Endodermal cell (in vitro differentiated cells): ENCODE measurements at regions not wholly inside any gene's neighbourhood (a gene's known extent, or its start where the extent isn't known, plus 50 kb on each side); places are given as distances from the start of the nearest gene placed in this dataset.

Experiments used
- DNase-seq: peaks from one replicate; pipeline ENCODE4 v3.0.0-alpha.2; 2017
- H3K27ac ChIP-seq: 2 replicates; pipeline ENCODE4 v1.5.1; 2013; ENCODE audit warnings: mild to moderate bottlenecking, low read depth, low read length, moderate library complexity
- H3K27me3 ChIP-seq: 2 replicates; pipeline ENCODE4 v1.6.1; 2013; ENCODE audit warnings: mild to moderate bottlenecking, low read length, moderate library complexity; ENCODE audit not compliant: insufficient read depth, control insufficient read depth, poor library complexity, severe bottlenecking
- H3K36me3 ChIP-seq: 2 replicates; pipeline ENCODE4 v1.7.0; 2013; ENCODE audit warnings: mild to moderate bottlenecking, low read length, moderate library complexity; ENCODE audit not compliant: control insufficient read depth, insufficient read depth
- H3K4me1 ChIP-seq: one replicate; pipeline ENCODE4 v1.7.0; 2013; ENCODE audit warnings: low read length; ENCODE audit not compliant: control insufficient read depth, insufficient read depth
- H3K4me3 ChIP-seq: 2 replicates; pipeline ENCODE4 v1.5.1; 2013; ENCODE audit warnings: mild to moderate bottlenecking, low read length, moderate library complexity
- H3K9ac ChIP-seq: 2 replicates; pipeline ENCODE4 v1.6.1; 2013; ENCODE audit warnings: mild to moderate bottlenecking, low read length, moderate library complexity; ENCODE audit not compliant: poor library complexity, severe bottlenecking; ENCODE audit errors: extremely low read depth
- H3K9me3 ChIP-seq: 2 replicates; pipeline ENCODE4 v1.6.1; 2013; ENCODE audit warnings: mild to moderate bottlenecking, low read length, moderate library complexity; ENCODE audit not compliant: control insufficient read depth
- H3K27ac Mint-ChIP-seq: 2 replicates; pipeline ENCODE4 v1.8.0; 2020; ENCODE audit warnings: mixed read lengths
- H3K27me3 Mint-ChIP-seq: 2 replicates; pipeline ENCODE4 v1.8.0; 2021; ENCODE audit warnings: mild to moderate bottlenecking, mixed read lengths; ENCODE audit not compliant: insufficient read depth
- H3K36me3 Mint-ChIP-seq: 2 replicates; pipeline ENCODE4 v1.8.0; 2020; ENCODE audit warnings: low read depth, mixed read lengths
- H3K4me1 Mint-ChIP-seq: 2 replicates; pipeline ENCODE4 v1.8.0; 2020; ENCODE audit warnings: mixed read lengths
- H3K4me3 Mint-ChIP-seq: 2 replicates; pipeline ENCODE4 v1.8.0; 2020; ENCODE audit warnings: mild to moderate bottlenecking, moderate library complexity, mixed read lengths
- H3K9me3 Mint-ChIP-seq: 2 replicates; pipeline ENCODE4 v1.8.0; 2020; ENCODE audit warnings: mild to moderate bottlenecking, mixed read lengths
- CTCF ChIP-seq: fragments of 200-600 bp; sonication (generic); conservative IDR thresholded peaks from 2 replicates; pipeline ENCODE4 v1.5.0; 2021; ENCODE audit warnings: antibody characterized with exemption, mild to moderate bottlenecking
- WGBS, 2 experiments: methylation state at CpG; one replicate each; pipeline versions ENCODE4 v1.1.5 to v1.1.7; 2013; ENCODE audit warnings: missing lambda C conversion rate in 2 of 2, mixed read lengths in 1 of 2; ENCODE audit not compliant: insufficient coverage in 1 of 2, insufficient read length in 1 of 2; 5-methylcytosine and 5-hydroxymethylcytosine counted together

GRCh38 chr14:21781543-21781942 is 107.9 kb upstream of the OR4E1 start:
- H3K4me1 ChIP-seq, result no peaks in the 10 kb centered on the region
- H3K9ac ChIP-seq, result no peak overlapping the region
- Mint-ChIP-seq H3K4me3 (no peak overlapping the region), H3K27me3 (peaks cover 2% of the 10 kb centered on the region), H3K4me1 (peaks cover 4% of the 10 kb centered on the region), H3K27ac (no peak overlapping the region), H3K9me3 (no peaks in the 10 kb centered on the region), H3K36me3 (no peaks in the 10 kb centered on the region)
- H3K27me3 ChIP-seq, result no peaks in the 10 kb centered on the region
- no peak overlapping the region for H3K27ac ChIP-seq
- no peak for DNase-seq
- no peak overlapping the region for H3K4me3 ChIP-seq
- H3K9me3 ChIP-seq, result no peaks in the 10 kb centered on the region
- no peaks in the 10 kb centered on the region for H3K36me3 ChIP-seq
- TF ChIP-seq CTCF, result no peak
- 93% methylated on average over 6 of the region's 6 CpGs; no CpG with 5 or more reads in 1 of the 2 experiments for WGBS, 2 experiments

DNA sequence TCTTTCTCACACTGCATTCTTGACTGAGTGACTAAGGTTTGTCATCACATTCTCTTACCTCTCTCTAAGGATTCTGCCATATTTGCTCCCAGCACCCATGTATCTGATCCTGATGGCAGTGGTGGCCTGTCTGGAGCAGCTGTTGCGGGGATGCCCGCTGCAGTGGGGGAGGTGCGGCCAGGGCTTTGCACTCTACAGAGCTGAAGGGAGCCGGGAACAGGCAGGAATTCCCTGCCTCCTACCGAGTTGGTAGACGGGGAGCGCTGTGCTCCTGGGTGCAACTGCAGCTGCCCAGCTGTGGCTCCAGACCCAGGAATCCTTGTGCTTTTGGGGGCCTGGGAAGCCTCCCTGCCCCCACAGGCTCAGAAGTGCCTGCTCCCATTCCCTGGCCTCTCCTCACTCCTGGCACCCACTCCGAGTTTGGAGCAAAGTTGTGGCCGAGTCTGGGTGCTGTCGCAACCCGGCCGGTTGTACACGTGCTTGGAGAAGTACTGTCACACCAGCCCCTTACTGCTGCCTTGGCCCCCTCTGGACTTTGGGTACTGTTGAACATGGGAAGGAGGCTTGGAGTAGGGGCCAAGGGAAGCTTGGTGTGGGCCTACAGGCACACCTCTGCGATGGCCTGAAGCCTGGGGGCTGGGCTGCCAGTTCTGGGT is 106.9 kb upstream of the OR4E1 start:
- Mint-ChIP-seq H3K9me3 (no peaks in the 10 kb centered on the region), H3K4me1 (peaks cover 4% of the 10 kb centered on the region), H3K27me3 (no peaks in the 10 kb centered on the region), H3K4me3 (no peak overlapping the region), H3K27ac (no peak overlapping the region), H3K36me3 (no peaks in the 10 kb centered on the region)
- no peak for TF ChIP-seq CTCF
- no peaks in the 10 kb centered on the region for H3K9me3 ChIP-seq
- H3K9ac ChIP-seq, result no peak overlapping the region
- no peak for DNase-seq
- no peaks in the 10 kb centered on the region for H3K27me3 ChIP-seq
- no peaks in the 10 kb centered on the region for H3K36me3 ChIP-seq
- WGBS, 2 experiments, result 85 to 91% methylated on average over 8 to 14 of the region's 14 CpGs
- no peak overlapping the region for H3K27ac ChIP-seq
- H3K4me3 ChIP-seq, result no peak overlapping the region
- no peaks in the 10 kb centered on the region for H3K4me1 ChIP-seq

DNA sequence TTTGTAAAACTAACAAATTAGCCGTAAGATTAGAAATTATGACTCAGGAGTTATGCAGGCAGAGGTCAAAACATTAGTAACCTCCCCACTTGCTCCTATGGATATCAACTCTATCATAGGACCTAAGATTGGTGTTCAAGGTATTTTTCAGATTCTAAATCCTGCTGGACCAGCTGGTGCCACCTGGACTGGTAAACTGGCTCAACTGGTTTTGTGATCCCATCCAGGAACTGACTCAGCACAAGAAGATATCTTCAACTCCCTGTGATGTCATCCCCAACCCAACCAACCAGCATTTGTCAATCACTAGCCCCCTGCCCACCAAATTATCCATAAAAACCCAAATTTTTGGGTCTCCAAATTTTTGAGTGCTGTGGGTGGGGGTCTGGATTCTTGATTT is 98.1 kb upstream of the OR4E1 start:
- Mint-ChIP-seq H3K27me3 (no peaks in the 10 kb centered on the region), H3K9me3 (no peaks in the 10 kb centered on the region), H3K4me3 (no peak overlapping the region), H3K4me1 (peaks cover 18% of the 10 kb centered on the region), H3K27ac (no peak overlapping the region), H3K36me3 (no peaks in the 10 kb centered on the region)
- no peaks in the 10 kb centered on the region for H3K9me3 ChIP-seq
- no peak for TF ChIP-seq CTCF
- H3K4me1 ChIP-seq, result peaks cover 4% of the 10 kb centered on the region
- no peak overlapping the region for H3K9ac ChIP-seq
- no peak overlapping the region for H3K4me3 ChIP-seq
- no peak overlapping the region for H3K27ac ChIP-seq
- H3K36me3 ChIP-seq, result no peaks in the 10 kb centered on the region
- no peak for DNase-seq
- no peaks in the 10 kb centered on the region for H3K27me3 ChIP-seq
- WGBS, 2 experiments, result 60 to 80% methylated on average over 1 of the region's 1 CpG
